ENCODE measurements at regions not wholly inside any gene's neighbourhood (a gene's known extent, or its start where the extent isn't known, plus 50 kb on each side); places are given as distances from the start of the nearest gene placed in this dataset.

DNA sequence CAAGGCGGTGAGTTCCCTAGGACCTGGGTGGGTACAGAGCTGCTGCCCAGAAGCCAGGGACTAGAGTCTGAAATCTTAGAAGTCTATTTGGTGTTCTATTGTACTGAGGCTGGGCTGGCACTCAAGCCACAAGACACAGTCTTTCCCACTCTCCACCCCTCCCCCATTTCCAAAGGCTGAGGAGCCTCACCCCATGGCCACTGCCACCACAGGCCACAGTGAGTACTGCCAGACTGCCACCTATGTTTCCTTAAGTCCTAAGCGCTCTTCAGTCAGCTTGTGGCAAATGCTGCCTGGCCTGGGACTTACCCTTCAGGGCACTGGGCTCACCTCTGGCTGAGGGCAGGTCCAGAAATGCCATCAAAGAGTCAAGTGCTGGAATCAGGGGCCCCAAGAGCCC is 469.3 kb downstream of the HAO1 start:
- Mint-ChIP-seq H3K9me3 (peaks cover 1 to 2% of the 10 kb centered on the region in 2 donors), H3K4me3 (no peak overlapping the region), H3K27me3 (ENCODE audit: low read depth) (no peaks in the 10 kb centered on the region), H3K27ac (no peak overlapping the region), H3K4me1 (ENCODE audit: low read depth) (no peaks in the 10 kb centered on the region), H3K36me3 (ENCODE audit: insufficient read depth in 2 of 2) (no peaks in the 10 kb centered on the region)
- ATAC-seq (replicated peaks in 1 of 2) (no peak), DNase-seq (no peak)

DNA sequence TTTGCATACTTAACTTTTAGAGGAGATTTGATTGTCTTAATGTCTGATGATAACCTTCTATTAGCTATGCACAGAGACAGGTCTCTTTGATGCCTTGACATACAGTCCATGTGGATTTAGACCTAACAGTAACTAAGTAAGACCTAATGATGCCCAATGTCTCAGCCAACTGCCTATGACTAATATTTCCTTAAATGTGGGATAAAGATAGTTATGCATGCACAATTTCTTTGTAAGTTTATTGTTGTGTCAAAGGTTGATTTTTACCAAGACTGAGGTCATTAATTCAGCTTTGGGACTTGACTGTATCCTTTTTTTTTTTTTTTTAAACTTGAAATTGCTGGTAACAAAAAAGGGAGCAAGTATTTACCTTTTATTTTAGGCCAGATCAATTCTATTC is 450.0 kb downstream of the HAO1 start:
- Mint-ChIP-seq H3K27me3 (ENCODE audit: low read depth) (no peaks in the 10 kb centered on the region), H3K36me3 (ENCODE audit: insufficient read depth in 2 of 2) (peaks cover 0 to 1% of the 10 kb centered on the region in 2 donors), H3K4me1 (ENCODE audit: low read depth) (no peaks in the 10 kb centered on the region), H3K4me3 (no peak overlapping the region), H3K27ac (no peak overlapping the region), H3K9me3 (peaks cover 17% of the 10 kb centered on the region in 2 donors)
- DNase-seq: no peak
- ATAC-seq (replicated peaks in 1 of 2): no peak

DNA sequence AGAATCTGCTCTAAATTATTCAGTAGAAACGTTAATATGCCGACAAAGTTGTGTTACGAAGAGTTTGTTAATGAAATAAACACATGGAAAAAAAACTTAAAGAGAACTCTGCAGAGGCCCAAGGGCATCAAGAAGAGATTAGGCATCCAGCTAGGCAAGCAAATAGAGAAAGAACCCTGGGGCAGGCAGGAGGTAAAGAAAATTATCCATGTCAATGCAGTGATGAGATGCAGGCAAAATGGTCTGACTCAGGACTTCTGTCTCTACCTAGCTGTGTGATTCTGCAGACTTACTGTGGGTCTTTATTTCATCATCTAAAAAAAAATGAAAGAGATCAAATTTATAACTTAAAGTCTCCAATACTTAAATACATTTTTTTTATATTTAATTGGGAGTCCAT is 448.0 kb downstream of the HAO1 start:
- Mint-ChIP-seq H3K27me3 (ENCODE audit: low read depth) (no peaks in the 10 kb centered on the region), H3K36me3 (ENCODE audit: insufficient read depth in 2 of 2) (peaks cover 0 to 1% of the 10 kb centered on the region in 2 donors), H3K4me1 (ENCODE audit: low read depth) (no peaks in the 10 kb centered on the region), H3K9me3 (peaks cover 15 to 17% of the 10 kb centered on the region in 2 donors), H3K27ac (no peak overlapping the region), H3K4me3 (no peak overlapping the region)
- DNase-seq (no peak), ATAC-seq (replicated peaks in 1 of 2) (no peak)

DNA sequence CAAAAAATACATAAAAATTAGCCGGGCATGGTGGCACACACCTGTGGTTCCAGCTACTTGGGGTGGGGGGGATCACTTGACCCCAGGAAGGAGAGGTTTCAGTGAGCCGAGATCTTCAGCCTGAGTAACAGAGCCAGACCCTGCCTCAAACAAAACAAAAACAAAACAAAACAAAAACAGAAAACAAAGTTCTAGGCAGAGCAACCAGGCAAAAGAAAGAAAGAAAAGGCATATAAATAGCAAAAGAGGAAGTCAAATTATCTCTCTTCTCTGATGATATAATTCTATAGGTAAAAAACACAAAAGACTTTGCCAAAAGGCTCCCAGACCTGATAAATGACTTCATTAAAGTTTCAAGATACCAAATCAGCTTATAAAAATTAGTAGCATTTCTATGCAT is 446.9 kb downstream of the HAO1 start:
- Mint-ChIP-seq H3K9me3 (peaks cover 12 to 14% of the 10 kb centered on the region in 2 donors), H3K4me3 (no peak overlapping the region), H3K27me3 (ENCODE audit: low read depth) (no peaks in the 10 kb centered on the region), H3K36me3 (ENCODE audit: insufficient read depth in 2 of 2) (peaks cover 0 to 1% of the 10 kb centered on the region in 2 donors), H3K27ac (no peak overlapping the region), H3K4me1 (ENCODE audit: low read depth) (no peaks in the 10 kb centered on the region)
- DNase-seq (no peak), ATAC-seq (replicated peaks in 1 of 2) (no peak)

DNA sequence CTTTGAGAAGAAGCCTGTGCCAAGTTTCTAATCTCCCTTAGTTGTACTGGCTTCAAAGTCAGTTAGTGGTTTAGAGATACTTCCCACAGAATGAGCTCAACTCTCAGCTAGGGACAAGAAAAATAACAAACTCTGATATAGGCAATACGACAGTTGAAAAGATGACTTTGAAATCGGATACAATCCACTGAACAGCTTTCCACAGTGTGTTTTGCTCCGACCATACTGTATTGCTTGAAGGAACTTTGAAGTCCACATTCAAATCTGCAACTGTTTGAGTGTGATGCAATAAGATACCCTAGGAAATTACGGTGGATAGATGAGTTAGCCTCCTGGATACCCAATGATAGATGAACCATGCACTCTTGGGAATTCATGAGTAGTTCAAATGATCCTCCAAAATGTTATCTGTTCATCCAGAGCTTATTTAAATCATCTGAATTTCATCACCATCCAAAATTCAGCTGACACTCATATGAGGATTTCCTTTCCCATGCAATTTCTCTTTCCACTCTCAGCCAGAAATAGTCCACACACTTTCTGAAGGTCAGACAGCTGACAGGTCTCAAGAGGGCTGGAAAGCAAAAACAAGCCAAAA is 443.8 kb downstream of the HAO1 start:
- H3K4me3 Mint-ChIP-seq: no peak overlapping the region
- H3K27ac Mint-ChIP-seq: no peak overlapping the region
- no peaks in the 10 kb centered on the region for H3K27me3 Mint-ChIP-seq (ENCODE audit: low read depth)
- no peak for DNase-seq
- no peak for ATAC-seq (replicated peaks in 1 of 2)
- H3K9me3 Mint-ChIP-seq: peaks cover 8 to 12% of the 10 kb centered on the region in 2 donors
- H3K4me1 Mint-ChIP-seq (ENCODE audit: low read depth): no peaks in the 10 kb centered on the region
- H3K36me3 Mint-ChIP-seq (ENCODE audit: insufficient read depth in 2 of 2): no peaks in the 10 kb centered on the region

DNA sequence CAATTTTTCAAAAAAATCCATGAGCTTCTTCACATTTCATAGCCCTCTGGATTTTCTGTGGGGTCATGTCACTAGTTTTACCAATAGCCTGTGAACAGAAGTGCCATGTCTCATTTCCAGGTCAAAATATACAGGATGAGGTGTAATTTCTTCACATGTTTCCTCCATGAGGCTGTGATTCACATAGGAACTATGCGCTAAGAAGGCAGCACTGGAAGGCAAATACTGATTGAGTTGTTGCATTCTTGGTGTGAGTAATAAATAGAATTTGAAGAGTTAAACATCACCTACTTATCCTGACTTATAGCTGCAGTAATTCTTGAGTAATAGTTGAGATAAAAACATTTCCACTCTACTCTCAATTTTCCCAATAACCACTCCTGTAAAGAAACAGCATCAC is 442.3 kb downstream of the HAO1 start:
- H3K27ac Mint-ChIP-seq: no peak overlapping the region
- no peaks in the 10 kb centered on the region for H3K27me3 Mint-ChIP-seq (ENCODE audit: low read depth)
- H3K36me3 Mint-ChIP-seq (ENCODE audit: insufficient read depth in 2 of 2): no peaks in the 10 kb centered on the region
- ATAC-seq (replicated peaks in 1 of 2): no peak
- no peak overlapping the region for H3K4me3 Mint-ChIP-seq
- DNase-seq: no peak
- peaks cover 8 to 10% of the 10 kb centered on the region in 2 donors for H3K9me3 Mint-ChIP-seq
- no peaks in the 10 kb centered on the region for H3K4me1 Mint-ChIP-seq (ENCODE audit: low read depth)

DNA sequence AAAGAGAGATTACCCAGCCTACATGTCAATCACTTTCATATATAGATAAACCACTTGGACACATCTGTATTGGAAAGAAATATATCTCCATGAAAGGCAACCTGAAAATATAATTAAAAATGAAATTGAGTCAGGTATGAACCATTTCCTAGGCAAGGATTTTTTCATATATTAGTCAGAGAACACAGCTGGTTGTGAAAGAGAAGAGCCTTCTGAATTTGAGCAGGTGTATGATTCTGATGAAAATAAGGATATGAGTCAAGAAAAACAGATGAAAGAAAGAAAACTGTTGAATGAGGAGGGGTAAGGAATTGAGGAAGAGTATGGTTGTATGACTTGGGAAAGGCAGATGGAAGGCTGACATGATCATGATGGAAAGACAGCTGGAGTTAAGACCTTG is 441.1 kb downstream of the HAO1 start:
- H3K4me1 Mint-ChIP-seq (ENCODE audit: low read depth): no peaks in the 10 kb centered on the region
- no peaks in the 10 kb centered on the region for H3K27me3 Mint-ChIP-seq (ENCODE audit: low read depth)
- H3K9me3 Mint-ChIP-seq: peaks cover 4 to 8% of the 10 kb centered on the region in 2 donors
- ATAC-seq (replicated peaks in 1 of 2) (no peak), DNase-seq (no peak)
- H3K36me3 Mint-ChIP-seq (ENCODE audit: insufficient read depth in 2 of 2): no peaks in the 10 kb centered on the region
- no peak overlapping the region for H3K4me3 Mint-ChIP-seq
- no peak overlapping the region for H3K27ac Mint-ChIP-seq

DNA sequence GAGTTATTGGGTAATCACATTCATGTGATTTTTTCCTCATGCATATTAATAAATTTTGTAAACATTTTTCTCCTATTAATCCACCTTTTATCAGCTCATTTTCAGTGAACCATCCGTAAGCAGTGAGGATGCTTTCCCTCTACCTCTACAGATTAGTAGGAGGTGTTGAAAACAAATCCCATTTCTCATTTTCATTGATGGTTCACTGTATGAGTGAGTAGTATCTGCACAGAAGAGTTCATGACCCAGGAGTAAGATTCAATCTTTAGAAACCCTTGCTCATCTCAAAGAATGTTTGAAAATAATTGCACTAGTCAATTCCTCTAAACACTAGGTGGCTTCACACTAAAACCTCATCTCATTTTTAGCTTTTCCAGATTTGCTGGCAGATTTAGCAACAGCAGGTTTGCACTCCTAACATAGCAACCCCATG is 440.0 kb downstream of the HAO1 start:
- H3K9me3 Mint-ChIP-seq: peaks cover 0 to 2% of the 10 kb centered on the region in 2 donors
- H3K4me3 Mint-ChIP-seq: no peak overlapping the region
- no peaks in the 10 kb centered on the region for H3K4me1 Mint-ChIP-seq (ENCODE audit: low read depth)
- ATAC-seq (replicated peaks in 1 of 2) (no peak), DNase-seq (no peak)
- H3K27ac Mint-ChIP-seq: no peak overlapping the region
- H3K27me3 Mint-ChIP-seq (ENCODE audit: low read depth): no peaks in the 10 kb centered on the region
- no peaks in the 10 kb centered on the region for H3K36me3 Mint-ChIP-seq (ENCODE audit: insufficient read depth in 2 of 2)

DNA sequence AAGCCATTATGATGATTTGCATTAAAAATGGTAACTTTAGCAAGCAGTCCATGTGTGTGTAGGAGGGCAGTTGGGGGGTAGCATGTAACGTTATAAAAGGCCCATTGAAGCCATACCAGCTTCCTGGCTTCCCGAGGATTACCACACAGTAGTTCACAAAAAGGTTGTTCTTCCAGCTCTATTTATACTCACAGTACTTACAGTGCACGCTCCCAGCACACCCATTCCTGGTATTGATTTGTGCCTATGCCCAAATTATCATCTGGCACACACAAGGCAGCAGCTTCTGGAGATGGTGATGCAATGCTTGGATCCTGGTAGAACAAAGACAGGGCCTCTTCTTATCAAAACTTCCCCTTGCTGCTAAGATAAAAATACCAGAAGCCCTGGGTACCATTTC is 436.8 kb downstream of the HAO1 start:
- Mint-ChIP-seq H3K27ac (no peak overlapping the region), H3K4me1 (ENCODE audit: low read depth) (no peaks in the 10 kb centered on the region), H3K36me3 (ENCODE audit: insufficient read depth in 2 of 2) (no peaks in the 10 kb centered on the region), H3K27me3 (ENCODE audit: low read depth) (no peaks in the 10 kb centered on the region), H3K4me3 (no peak overlapping the region), H3K9me3 (peaks cover 0 to 2% of the 10 kb centered on the region in 2 donors)
- ATAC-seq (replicated peaks in 1 of 2) (no peak), DNase-seq (no peak)

DNA sequence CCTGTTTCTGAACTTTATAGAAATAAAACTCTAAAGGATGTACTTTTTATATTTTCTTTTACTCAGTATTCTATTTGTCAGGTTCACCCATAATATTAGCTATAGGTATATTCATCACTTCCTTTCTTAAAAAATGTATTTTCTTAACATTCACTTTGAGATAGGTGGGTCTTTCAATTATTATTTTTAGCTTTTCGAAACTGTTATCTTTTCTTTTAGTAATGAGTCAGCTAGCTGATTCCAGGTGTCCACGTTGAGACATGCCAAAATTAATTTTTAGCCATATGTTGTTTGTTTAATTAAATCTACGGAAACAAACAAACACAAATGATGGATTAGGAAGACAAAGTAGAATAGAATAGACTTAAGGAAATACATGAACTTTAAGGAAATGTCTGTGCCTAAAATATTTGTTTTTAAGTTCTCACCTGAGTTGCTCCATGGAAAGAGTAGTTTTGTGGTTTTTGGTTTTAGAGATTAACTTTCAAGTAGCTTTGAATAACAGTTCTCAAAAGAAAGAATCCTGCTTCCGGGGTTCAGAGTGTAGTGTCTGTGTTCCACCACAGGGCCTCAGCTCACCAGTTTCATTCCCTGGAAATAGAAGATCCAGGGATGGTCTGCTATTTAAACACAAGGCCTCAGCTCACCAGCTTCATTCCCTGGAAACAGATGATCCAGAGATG is 435.0 kb downstream of the HAO1 start:
- H3K27me3 Mint-ChIP-seq (ENCODE audit: low read depth): no peaks in the 10 kb centered on the region
- no peak overlapping the region for H3K27ac Mint-ChIP-seq
- ATAC-seq (replicated peaks in 1 of 2): no peak
- H3K9me3 Mint-ChIP-seq: no peaks in the 10 kb centered on the region
- DNase-seq: no peak
- H3K4me3 Mint-ChIP-seq: no peak overlapping the region
- no peaks in the 10 kb centered on the region for H3K36me3 Mint-ChIP-seq (ENCODE audit: insufficient read depth in 2 of 2)
- H3K4me1 Mint-ChIP-seq (ENCODE audit: low read depth): no peaks in the 10 kb centered on the region

DNA sequence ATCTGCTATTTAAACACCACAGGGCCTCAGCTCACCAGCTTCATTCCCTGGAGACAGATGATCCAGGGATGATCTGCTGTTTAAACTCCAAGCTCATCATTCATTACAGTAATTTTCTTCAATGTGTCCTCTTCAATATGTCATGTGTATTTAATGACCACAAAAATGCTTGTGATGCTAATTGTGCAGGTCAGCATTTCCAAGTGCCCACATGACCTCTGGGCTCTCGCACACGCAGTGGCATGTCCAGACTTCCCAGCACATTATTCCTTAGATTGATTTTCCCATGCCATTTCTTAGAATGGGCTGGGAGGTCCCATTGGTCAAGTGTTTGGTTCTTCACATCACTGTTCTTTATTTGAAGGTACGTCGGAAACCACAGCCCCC is 434.4 kb downstream of the HAO1 start:
- no peak for ATAC-seq (replicated peaks in 1 of 2)
- Mint-ChIP-seq H3K27me3 (ENCODE audit: low read depth) (no peaks in the 10 kb centered on the region), H3K27ac (no peak overlapping the region)

DNA sequence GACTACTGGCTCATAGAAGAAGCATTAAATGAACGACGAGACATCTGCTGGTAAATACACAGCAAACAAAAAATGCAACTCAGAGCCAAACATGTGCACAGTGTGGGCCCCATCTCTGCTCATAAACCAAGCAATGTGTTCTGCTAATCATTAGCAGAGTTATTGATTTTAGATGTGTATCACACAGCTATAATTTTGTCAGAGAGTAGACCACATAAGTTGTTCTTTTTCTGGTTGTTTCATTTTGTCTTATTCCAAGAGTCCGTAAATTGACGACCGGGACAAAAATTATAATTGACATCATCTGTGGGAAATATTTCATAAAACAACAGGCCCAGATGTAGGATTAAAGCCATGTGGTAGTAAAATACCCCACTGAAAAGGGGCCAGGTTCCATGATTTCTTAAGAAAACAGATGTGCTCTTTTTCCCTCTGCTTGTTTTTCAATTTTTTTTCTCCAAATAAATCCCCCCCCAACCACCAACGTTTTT is 423.6 kb downstream of the HAO1 start:
- H3K9me3 Mint-ChIP-seq: peaks cover 7 to 16% of the 10 kb centered on the region in 2 donors
- no peaks in the 10 kb centered on the region for H3K27me3 Mint-ChIP-seq (ENCODE audit: low read depth)
- H3K27ac Mint-ChIP-seq: no peak overlapping the region
- no peak for DNase-seq
- no peaks in the 10 kb centered on the region for H3K4me1 Mint-ChIP-seq (ENCODE audit: low read depth)
- no peak for ATAC-seq (replicated peaks in 1 of 2)
- no peaks in the 10 kb centered on the region for H3K36me3 Mint-ChIP-seq (ENCODE audit: insufficient read depth in 2 of 2)
- H3K4me3 Mint-ChIP-seq: no peak overlapping the region

More for the DNA sequence above, 434.4 kb downstream of the HAO1 start:
- no peak for DNase-seq
- Mint-ChIP-seq H3K4me1 (ENCODE audit: low read depth) (no peaks in the 10 kb centered on the region), H3K9me3 (no peaks in the 10 kb centered on the region), H3K4me3 (no peak overlapping the region), H3K36me3 (ENCODE audit: insufficient read depth in 2 of 2) (no peaks in the 10 kb centered on the region)

DNA sequence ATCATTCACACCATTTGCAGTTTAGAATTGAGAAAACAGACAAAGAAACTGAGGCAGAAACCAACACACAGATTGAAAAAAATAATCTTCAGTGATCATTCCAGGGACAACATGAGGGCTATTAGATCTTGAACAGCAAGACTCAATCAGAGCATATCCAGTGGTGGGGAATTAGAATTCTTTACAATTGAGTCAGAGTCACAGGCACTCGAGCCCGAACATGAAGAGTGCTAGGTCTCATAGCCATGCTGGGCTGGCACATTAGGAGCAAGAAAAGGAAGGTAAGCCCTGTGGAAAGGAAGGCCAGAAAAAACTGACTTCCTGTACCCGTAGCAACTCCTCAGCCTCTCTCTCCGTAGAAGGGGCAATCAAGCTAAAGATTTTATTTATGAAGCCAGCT is 419.9 kb downstream of the HAO1 start:
- Mint-ChIP-seq H3K9me3 (peaks cover 7 to 13% of the 10 kb centered on the region in 2 donors), H3K4me3 (no peak overlapping the region), H3K4me1 (ENCODE audit: low read depth) (no peaks in the 10 kb centered on the region), H3K27ac (no peak overlapping the region), H3K36me3 (ENCODE audit: insufficient read depth in 2 of 2) (no peaks in the 10 kb centered on the region), H3K27me3 (ENCODE audit: low read depth) (no peaks in the 10 kb centered on the region)
- no peak for DNase-seq
- ATAC-seq (replicated peaks in 1 of 2): no peak

DNA sequence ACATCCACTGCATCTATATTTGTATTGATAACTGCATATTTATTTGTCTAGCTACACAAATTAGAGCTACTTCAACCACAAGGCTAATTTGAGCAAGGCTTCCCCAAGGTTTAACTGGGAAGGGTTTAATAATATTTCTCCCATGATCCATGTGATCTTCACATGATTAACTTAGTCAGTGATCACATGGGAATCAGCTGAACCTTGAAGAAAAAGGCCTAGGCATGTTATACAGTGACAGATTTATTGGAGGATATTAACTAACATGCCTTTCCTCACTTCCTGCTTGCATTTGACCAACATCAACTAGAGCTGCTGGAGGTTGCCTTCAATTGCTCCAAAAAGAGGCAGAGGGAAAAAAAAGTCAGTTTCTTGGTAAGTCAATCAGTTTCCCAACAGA is 417.0 kb downstream of the HAO1 start:
- Mint-ChIP-seq H3K27me3 (ENCODE audit: low read depth) (no peaks in the 10 kb centered on the region), H3K36me3 (ENCODE audit: insufficient read depth in 2 of 2) (peaks cover 2 to 3% of the 10 kb centered on the region in 2 donors), H3K9me3 (peaks cover 11 to 13% of the 10 kb centered on the region in 2 donors), H3K27ac (no peak overlapping the region), H3K4me3 (no peak overlapping the region), H3K4me1 (ENCODE audit: low read depth) (no peaks in the 10 kb centered on the region)
- ATAC-seq (replicated peaks in 1 of 2) (no peak), DNase-seq (no peak)

Measured in activated T-cell treated with anti-CD3 and anti-CD28 coated beads, Interleukin-2, amount 50 U/mL, for 72 hours (primary cell).